ENCODE measurements at regions not wholly inside any gene's neighbourhood (a gene's known extent, or its start where the extent isn't known, plus 50 kb on each side); places are given as distances from the start of the nearest gene placed in this dataset.
"Not testable (repeated sequence)": the region's sequence is repeated elsewhere in the genome, so short reads cannot be mapped to it uniquely, and the experiment has no call there.

GRCh38 chr12:107514887-107515445 is 170.6 kb upstream of the PWP1 start:
- Histone ChIP-seq H2AFZ (peak overlapping the region; percentile 39; the same call in 1 of the 2 replicates), H3K79me2 (ENCODE audit: insufficient read depth) (no peaks in the 10 kb centered on the region), H3K9me2 (ENCODE audit: insufficient read depth) (no peaks in the 10 kb centered on the region), H3K27ac (peak overlapping the region; percentile 93), H3K9ac (peak overlapping the region; percentile 58), H4K20me1 (ENCODE audit: insufficient read depth) (no peaks in the 10 kb centered on the region), H3K4me2 (ENCODE audit: unreplicated experiment) (peak overlapping the region; percentile 67), H3K4me3 (peak overlapping the region; percentile 17; the same call in 1 of the 2 replicates), H3K36me3 (ENCODE audit: low read depth) (no peaks in the 10 kb centered on the region), H3K9me3 (ENCODE audit: low read depth) (no peaks in the 10 kb centered on the region), H3F3A (ENCODE audit: insufficient read depth) (peaks cover 39% of the 10 kb centered on the region), H3K27me3 (replicated peaks; ENCODE audit: insufficient read depth) (no peaks in the 10 kb centered on the region), H3K4me1 (ENCODE audit: insufficient read depth) (peaks cover 32% of the 10 kb centered on the region)
- TF ChIP-seq EZH2phosphoT487 (IDR thresholded peaks at IDR 0.05; ENCODE audit: insufficient read depth, low read depth) (no peak), EZH2 (IDR thresholded peaks at IDR 0.05; ENCODE audit: insufficient read depth, poor library complexity, severe bottlenecking) (no peak)
- WGBS, 2 experiments (ENCODE audit: low coverage in 1 of 2, low lambda C conversion rate in 2 of 2, missing lambda C conversion rate in 2 of 2), result 55 to 58% methylated on average over 7 of the region's 7 CpGs
- in situ Hi-C loops (cut with MboI), result no loop called here
- DNase-seq, result peak; percentile 90

GRCh38 chr12:107515446-107515958 is 170.1 kb upstream of the PWP1 start:
- Histone ChIP-seq H3K27me3 (replicated peaks; ENCODE audit: insufficient read depth) (no peaks in the 10 kb centered on the region), H3K9ac (peak overlapping the region; percentile 58), H3K9me2 (ENCODE audit: insufficient read depth) (no peaks in the 10 kb centered on the region), H3K4me3 (peak overlapping the region; percentile 17; the same call in 1 of the 2 replicates), H3K4me1 (ENCODE audit: insufficient read depth) (peaks cover 32% of the 10 kb centered on the region), H3K79me2 (ENCODE audit: insufficient read depth) (no peaks in the 10 kb centered on the region), H2AFZ (peak overlapping the region; percentile 39; the same call in 1 of the 2 replicates), H4K20me1 (ENCODE audit: insufficient read depth) (no peaks in the 10 kb centered on the region), H3K36me3 (ENCODE audit: low read depth) (no peaks in the 10 kb centered on the region), H3K9me3 (ENCODE audit: low read depth) (no peaks in the 10 kb centered on the region), H3K27ac (peak overlapping the region; percentile 93), H3F3A (ENCODE audit: insufficient read depth) (peaks cover 39% of the 10 kb centered on the region), H3K4me2 (ENCODE audit: unreplicated experiment) (peak overlapping the region; percentile 67)
- TF ChIP-seq EZH2phosphoT487 (IDR thresholded peaks at IDR 0.05; ENCODE audit: insufficient read depth, low read depth) (no peak), EZH2 (IDR thresholded peaks at IDR 0.05; ENCODE audit: insufficient read depth, poor library complexity, severe bottlenecking) (no peak)
- in situ Hi-C loops (cut with MboI), result no loop called here
- DNase-seq, result peak; percentile 98
- 0% methylated on average over 2 of the region's 2 CpGs for WGBS, 2 experiments (ENCODE audit: low coverage in 1 of 2, low lambda C conversion rate in 2 of 2, missing lambda C conversion rate in 2 of 2)

DNA sequence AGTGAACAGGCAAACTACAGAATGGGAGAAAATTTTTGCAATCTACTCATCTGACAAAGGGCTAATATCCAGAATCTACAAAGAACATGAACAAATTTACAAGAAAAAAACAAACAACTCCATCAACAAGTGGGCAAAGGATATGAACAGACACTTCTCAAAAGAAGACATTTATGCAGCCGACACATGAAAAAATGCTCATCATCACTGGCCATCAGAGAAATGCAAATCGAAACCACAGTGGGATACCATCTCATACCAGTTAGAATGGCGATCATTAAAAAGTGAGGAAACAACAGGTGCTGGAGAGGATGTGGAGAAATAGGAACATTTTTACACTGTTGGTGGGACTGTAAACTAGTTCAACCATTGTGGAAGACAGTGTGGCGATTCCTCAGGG is 167.8 kb upstream of the PWP1 start:
- H3K9me2 ChIP-seq (ENCODE audit: insufficient read depth); H3K79me2 ChIP-seq (ENCODE audit: insufficient read depth); H2AFZ ChIP-seq; H4K20me1 ChIP-seq (ENCODE audit: insufficient read depth); in situ Hi-C loops (cut with MboI); H3K9me3 ChIP-seq (ENCODE audit: low read depth); H3K4me2 ChIP-seq (ENCODE audit: unreplicated experiment); H3K27me3 ChIP-seq (replicated peaks; ENCODE audit: insufficient read depth); H3K9ac ChIP-seq; H3K36me3 ChIP-seq (ENCODE audit: low read depth); H3K27ac ChIP-seq; H3K4me3 ChIP-seq; DNase-seq: not testable (repeated sequence)
- WGBS, 2 experiments (ENCODE audit: low coverage in 1 of 2, low lambda C conversion rate in 2 of 2, missing lambda C conversion rate in 2 of 2), result 90 to 95% methylated on average over 4 of the region's 4 CpGs
- H3F3A ChIP-seq (ENCODE audit: insufficient read depth), result peaks cover 24% of the 10 kb centered on the region
- peaks cover 21% of the 10 kb centered on the region for H3K4me1 ChIP-seq (ENCODE audit: insufficient read depth)

- H3K9ac ChIP-seq, result no peak overlapping the region
- H3K27ac ChIP-seq, result no peak overlapping the region
- H3K27me3 ChIP-seq (replicated peaks; ENCODE audit: insufficient read depth), result no peaks in the 10 kb centered on the region
- in situ Hi-C loops (cut with MboI), result no loop called here
- H3K9me3 ChIP-seq (ENCODE audit: low read depth), result no peaks in the 10 kb centered on the region
- DNase-seq, result no peak
- H3K4me1 ChIP-seq (ENCODE audit: insufficient read depth), result peaks cover 21% of the 10 kb centered on the region
- TF ChIP-seq EZH2 (IDR thresholded peaks at IDR 0.05; ENCODE audit: insufficient read depth, poor library complexity, severe bottlenecking) (no peak), EZH2phosphoT487 (IDR thresholded peaks at IDR 0.05; ENCODE audit: insufficient read depth, low read depth) (no peak)
- H2AFZ ChIP-seq, result no peak overlapping the region
- H3F3A ChIP-seq (ENCODE audit: insufficient read depth), result peaks cover 24% of the 10 kb centered on the region
- no peaks in the 10 kb centered on the region for H4K20me1 ChIP-seq (ENCODE audit: insufficient read depth)
- no peaks in the 10 kb centered on the region for H3K36me3 ChIP-seq (ENCODE audit: low read depth)
- H3K9me2 ChIP-seq (ENCODE audit: insufficient read depth), result no peaks in the 10 kb centered on the region
- 86 to 87% methylated on average over 4 of the region's 4 CpGs for WGBS, 2 experiments (ENCODE audit: low coverage in 1 of 2, low lambda C conversion rate in 2 of 2, missing lambda C conversion rate in 2 of 2)
- H3K4me2 ChIP-seq (ENCODE audit: unreplicated experiment), result no peak overlapping the region
- H3K79me2 ChIP-seq (ENCODE audit: insufficient read depth), result no peaks in the 10 kb centered on the region
- no peak overlapping the region for H3K4me3 ChIP-seq
Observed at GRCh38 chr12:107518868-107519267, 166.7 kb upstream of the PWP1 start.

All from GM23248 (cell line).